Upper lobe of left lung (tissue), 4 donors: ENCODE measurements at regions not wholly inside any gene's neighbourhood (a gene's known extent, or its start where the extent isn't known, plus 50 kb on each side); places are given as distances from the start of the nearest gene placed in this dataset.

ENCODE experiments used
- CTCF ChIP-seq, 6 experiments: fragments of 450-650 bp in 4 of 6; fragments of 200-600 bp in 2 of 6; sonication (generic) in 2 of 6; IDR thresholded peaks; one replicate each; pipeline ENCODE4 v1.5.1; 2016 to 2019; ENCODE audit warnings: antibody characterized with exemption in 6 of 6
- EP300 ChIP-seq, 4 donors: sonication (generic); formaldehyde crosslinking; IDR thresholded peaks; one replicate each; pipeline ENCODE4 v1.5.1; 2017; ENCODE audit warnings: antibody characterized with exemption in 4 of 4, control low read depth in 2 of 4

DNA sequence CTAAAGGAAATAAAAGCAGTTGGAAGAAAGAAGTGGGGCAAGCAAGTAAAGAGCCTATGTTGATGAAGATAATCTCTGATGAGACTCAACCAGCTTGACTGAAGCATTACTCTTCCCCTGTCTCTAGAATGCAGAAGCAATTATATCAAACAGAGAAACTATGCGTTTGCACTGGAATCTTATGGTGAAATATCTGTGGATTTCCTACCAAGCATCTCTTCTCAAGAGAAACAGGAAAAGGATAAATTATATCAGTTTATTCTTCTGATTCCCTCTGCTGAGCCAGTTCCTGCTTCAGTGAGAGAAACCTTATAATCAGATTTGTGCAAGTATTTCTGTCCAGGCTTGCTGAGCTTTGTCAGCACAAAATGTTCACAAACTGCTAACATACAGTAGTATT is 316.7 kb upstream of the SLC7A11 start:
- TF ChIP-seq CTCF (IDR thresholded peaks at IDR 0.05): no peak
- TF ChIP-seq EP300 (IDR thresholded peaks at IDR 0.05): no peak
